K562 (cell line): ENCODE measurements at regions not wholly inside any gene's neighbourhood (a gene's known extent, or its start where the extent isn't known, plus 50 kb on each side); places are given as distances from the start of the nearest gene placed in this dataset.

Experiments
- ATAC-seq: fragments of 200-7000 bp; cut with Tn5 transposase; 3 replicates; pipeline ENCODE4 v1.9.1; 2020; ENCODE audit warnings: moderate library complexity
- BruUV-seq: library from RNA; stranded (reverse); fragments of 400-500 nt; replicated peaks from 2 replicates; lab custom pipeline; 2021; lab: Mats Ljungman, UMichigan
- CTCF ChIA-PET: fragments of 300-600 bp; formaldehyde crosslinking; extraction: SDS; loops from one replicate; lab custom pipeline; 2021; ENCODE audit warnings: low intra/inter-chr PET ratio; lab: Yijun Ruan, JAX
- POLR2A ChIA-PET: fragments of 300-600, 350-650 bp; sonication (Branson Sonifier 250); formaldehyde crosslinking; extraction: SDS; loops from one replicate; lab custom pipeline; 2021; ENCODE audit warnings: antibody characterized with exemption, inconsistent platforms; lab: Yijun Ruan, JAX
- DNase-seq, 4 experiments: peaks; one replicate each; pipeline versions ENCODE4 v3.0.0 to v3.0.0-alpha.2; 2011 to 2018; ENCODE audit warnings: low spot score in 3 of 4, mixed read lengths in 3 of 4; ENCODE audit errors: extremely low read depth in 1 of 4
- FAIRE-seq: peaks from 2 replicates; lab custom pipeline; 2011; peaks lifted over from hg19 to GRCh38; lab: Jason Lieb, UNC
- H2AFZ ChIP-seq: 2 replicates; pipeline ENCODE4 v1.6.0; 2011; ENCODE audit warnings: low read depth, low read length, control low read depth, inconsistent platforms
- H3K27ac ChIP-seq: fragments of 200-600 bp; 3 replicates; pipeline ENCODE4 v1.8.0; 2011; ENCODE audit warnings: low read depth, mild to moderate bottlenecking, control low read depth, inconsistent platforms, low read length, moderate library complexity, mixed read lengths; ENCODE audit errors: extremely low read depth
- H3K27me3 ChIP-seq, 2 experiments: fragments of 300-600 bp in 1 of 2; 2 replicates in 1 of 2; 3 replicates in 1 of 2; pipeline versions ENCODE4 v1.6.0 to v1.8.0; 2011; ENCODE audit warnings: inconsistent platforms in 2 of 2, low read length in 2 of 2, mild to moderate bottlenecking in 1 of 2, mixed read lengths in 1 of 2, moderate library complexity in 1 of 2; ENCODE audit not compliant: control insufficient read depth in 2 of 2, insufficient read depth in 2 of 2
- H3K36me3 ChIP-seq: fragments of 300-600 bp; 3 replicates; pipeline ENCODE4 v1.8.0; 2011; ENCODE audit warnings: mild to moderate bottlenecking, low read length, inconsistent platforms; ENCODE audit not compliant: control insufficient read depth, insufficient read depth
- H3K4me1 ChIP-seq, 2 experiments: fragments of 200-600 bp in 1 of 2; replicated peaks in 1 of 2; 2 replicates in 1 of 2; 3 replicates in 1 of 2; pipeline versions ENCODE4 v1.5.1 to v1.8.0; 2011; ENCODE audit warnings: inconsistent platforms in 2 of 2, low read length in 2 of 2, mild to moderate bottlenecking in 1 of 2, mixed read lengths in 1 of 2, moderate library complexity in 1 of 2; ENCODE audit not compliant: control insufficient read depth in 2 of 2, insufficient read depth in 2 of 2
- H3K4me2 ChIP-seq: 2 replicates; pipeline ENCODE4 v1.6.1; 2011; ENCODE audit warnings: low read length, control low read depth, inconsistent platforms, mixed read lengths; ENCODE audit not compliant: insufficient read depth
- H3K4me3 ChIP-seq: fragments of 200-600 bp; sonication (generic), shearing (Covaris generic); 2 replicates; pipeline ENCODE4 v1.5.1; 2016; ENCODE audit warnings: control low read depth, inconsistent platforms
- H3K79me2 ChIP-seq: fragments of 200-600 bp; 3 replicates; pipeline ENCODE4 v1.8.0; 2011; ENCODE audit warnings: low read length, inconsistent platforms; ENCODE audit not compliant: control insufficient read depth, insufficient read depth
- H3K9ac ChIP-seq, 2 experiments: 2 replicates each; pipeline versions ENCODE4 v1.6.0 to v1.6.1; 2011; ENCODE audit warnings: low read depth in 2 of 2, low read length in 2 of 2, control low read depth in 1 of 2, inconsistent platforms in 1 of 2, mild to moderate bottlenecking in 1 of 2, mixed read lengths in 1 of 2; ENCODE audit not compliant: insufficient read depth in 1 of 2
- H3K9me1 ChIP-seq: one replicate; pipeline ENCODE4 v1.6.0; 2011; ENCODE audit warnings: inconsistent platforms, mild to moderate bottlenecking, low read length, moderate library complexity; ENCODE audit not compliant: control insufficient read depth, insufficient read depth
- H3K9me3 ChIP-seq: replicated peaks from 2 replicates; pipeline ENCODE4 v1.5.1; 2011; ENCODE audit warnings: low read depth, low read length, inconsistent platforms; ENCODE audit not compliant: control insufficient read depth, insufficient read depth
- H4K20me1 ChIP-seq: replicated peaks from 2 replicates; pipeline ENCODE4 v1.6.1; 2011; ENCODE audit warnings: low read length, inconsistent platforms, mixed read lengths; ENCODE audit not compliant: control insufficient read depth, insufficient read depth
- GTF3C2 ChIP-seq: IDR thresholded peaks from 3 replicates; pipeline ENCODE4 v1.6.1; 2011; ENCODE audit warnings: borderline replicate concordance, mild to moderate bottlenecking, moderate library complexity; ENCODE audit not compliant: insufficient read length; ENCODE audit errors: extremely low read depth
- KDM4B ChIP-seq, 2 experiments: fragments of 450-650 bp in 1 of 2; sonication (generic) in 1 of 2; IDR thresholded peaks; 2 replicates each; pipeline ENCODE4 v1.6.1; 2016 to 2017; ENCODE audit warnings: borderline replicate concordance in 2 of 2, antibody characterized with exemption in 1 of 2, low read depth in 1 of 2, mild to moderate bottlenecking in 1 of 2
- MYBL2 ChIP-seq, 2 experiments: fragments of 450-650 bp in 1 of 2; sonication (generic) in 1 of 2; formaldehyde crosslinking in 1 of 2; IDR thresholded peaks; 2 replicates each; pipeline versions ENCODE4 v1.6.1 to v1.8.1; 2017 to 2022; ENCODE audit warnings: borderline replicate concordance in 1 of 2, inconsistent platforms in 1 of 2, low read depth in 1 of 2, mild to moderate bottlenecking in 1 of 2, missing genetic modification reagents in 1 of 2, moderate library complexity in 1 of 2
- NFATC3 ChIP-seq: fragments of 450-650 bp; IDR thresholded peaks from 2 replicates; pipeline ENCODE4 v1.6.1; 2017; ENCODE audit warnings: mild to moderate bottlenecking
- POLR3A ChIP-seq: IDR thresholded peaks from 2 replicates; pipeline ENCODE4 v1.6.1; 2011; ENCODE audit warnings: borderline replicate concordance, mild to moderate bottlenecking, moderate library complexity; ENCODE audit not compliant: insufficient read length, insufficient read depth; ENCODE audit errors: extremely low read depth
- TFAP4 ChIP-seq: sonication (generic); formaldehyde crosslinking; IDR thresholded peaks from 2 replicates; pipeline ENCODE4 v1.8.0; 2022; ENCODE audit warnings: missing genetic modification reagents, mild to moderate bottlenecking, moderate library complexity, borderline replicate concordance
- TRIM24 ChIP-seq, 2 experiments: fragments of 450-650 bp; IDR thresholded peaks; 2 replicates each; pipeline ENCODE4 v1.6.1; 2016
- WGBS: fragments of 100-300 bp; shearing (Covaris generic); methylation state at CpG from one replicate; pipeline ENCODE4 v1.1.6; 2016; ENCODE audit warnings: low coverage, mixed read lengths; ENCODE audit not compliant: insufficient coverage; ENCODE audit errors: missing lambda C conversion rate; 5-methylcytosine and 5-hydroxymethylcytosine counted together
- in situ Hi-C: fragments of 300-500 bp; cut with MboI; formaldehyde crosslinking; loops from 4 replicates; pipeline ENCODE4 v1.15.0; 2018; ENCODE audit warnings: inconsistent platforms, mixed read lengths
- intact Hi-C: fragments of 100-400 bp; cut with micrococcal nuclease; formaldehyde crosslinking; loops from 2 replicates; pipeline ENCODE4 v1.14.2; 2022

GRCh38 chr11:112322173-112322790 is 61.6 kb upstream of the PLET1 start:
- H3K4me1 ChIP-seq = no peaks in the 10 kb centered on the region; a peak in 2 of 5 replicates
- no peak for ATAC-seq

More at GRCh38 chr11:112322173-112322790, 61.6 kb upstream of the PLET1 start:
- Histone ChIP-seq H3K9ac (no peak overlapping the region), H3K9me3 (peaks cover 4% of the 10 kb centered on the region; the same call in 1 of the 2 replicates), H3K4me3 (no peak overlapping the region), H3K4me2 (no peak overlapping the region), H3K36me3 (no peaks in the 10 kb centered on the region), H4K20me1 (no peaks in the 10 kb centered on the region), H3K79me2 (no peaks in the 10 kb centered on the region), H3K27ac (no peak overlapping the region), H3K9me1 (no peaks in the 10 kb centered on the region), H2AFZ (no peak overlapping the region), H3K27me3 (no peaks in the 10 kb centered on the region)
- BruUV-seq = no TSS peak
- intact Hi-C loops (no loop called here), in situ Hi-C loops (no loop called here)
- FAIRE-seq = no peak
- POLR2A ChIA-PET = interaction anchor here (0.8 to 1.0 kb wide), 2 partner anchors 9 to 234 kb away, joined by 3 read pairs; no protein-coding TSS in a partner anchor
- no peak for DNase-seq
- CTCF ChIA-PET = no interaction called here
- WGBS = 12% methylated on average over 8 of the region's 8 CpGs
- TF ChIP-seq NFATC3 = no peak
- TF ChIP-seq POLR3A = no peak
- TF ChIP-seq KDM4B (IDR thresholded peaks at IDR 0.05; ENCODE audit: borderline replicate concordance in 2 of 2, low read depth in 1 of 2) = no peak
- no peak for TF ChIP-seq TFAP4
- no peak for TF ChIP-seq TRIM24 (IDR thresholded peaks at IDR 0.05)
- TF ChIP-seq MYBL2 (IDR thresholded peaks at IDR 0.05; ENCODE audit: low read depth) = no peak
- TF ChIP-seq MYBL2 (CRISPR knock-in tag; IDR thresholded peaks at IDR 0.05; ENCODE audit: borderline replicate concordance) = no peak
- no peak for TF ChIP-seq GTF3C2
